ENCODE measurements at regions not wholly inside any gene's neighbourhood (a gene's known extent, or its start where the extent isn't known, plus 50 kb on each side); places are given as distances from the start of the nearest gene placed in this dataset.

DNA sequence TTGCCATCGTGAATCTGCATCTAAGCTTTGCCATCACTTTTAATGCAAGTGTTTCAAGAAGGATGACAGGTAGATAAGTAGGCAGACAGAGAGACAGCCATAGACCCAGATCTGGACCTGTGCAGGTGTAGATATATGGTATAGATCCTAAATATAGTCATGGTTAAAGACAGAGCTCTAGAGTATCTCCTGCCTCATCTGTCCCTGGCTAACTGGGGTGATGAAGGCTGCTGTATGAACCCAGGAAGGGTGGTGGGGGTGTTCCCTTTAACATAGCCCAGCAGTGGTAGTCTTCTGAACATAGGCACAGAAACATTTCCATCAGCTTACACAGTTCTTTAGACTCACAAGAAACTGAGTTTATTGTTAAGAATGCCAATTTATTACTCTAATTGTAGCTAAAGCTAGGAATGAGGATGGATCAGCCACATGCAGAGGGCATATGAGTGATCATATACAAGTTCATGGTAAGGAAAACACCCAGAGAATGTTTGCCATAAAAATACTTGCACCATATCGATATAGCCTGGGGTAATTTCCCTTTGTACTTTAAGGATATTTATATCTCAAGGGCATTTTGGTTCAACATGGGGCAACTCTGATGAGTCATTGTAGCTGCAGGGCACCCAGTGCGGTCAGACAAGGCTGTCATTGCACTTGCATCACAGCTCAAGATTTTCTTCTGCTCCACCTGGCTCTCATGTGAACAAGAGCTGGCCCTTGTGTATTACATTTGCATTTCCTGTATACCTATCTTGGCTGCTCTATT lies 587.2 kb downstream of the EPM2A start:
- intact Hi-C loops (cut with DNase I; ENCODE audit: low total_unique reads), result no loop called here
- Histone ChIP-seq H3K27me3 (no peaks in the 10 kb centered on the region), H3K9me3 (no peaks in the 10 kb centered on the region), H3K4me1 (no peaks in the 10 kb centered on the region), H3K36me3 (no peaks in the 10 kb centered on the region), H3K27ac (no peak overlapping the region), H3K4me3 (no peak overlapping the region)
- WGBS, 5 donors, result 44 to 65% (median 61%) methylated on average over 3 of the region's 3 CpGs
- TF ChIP-seq, protein P1, sequence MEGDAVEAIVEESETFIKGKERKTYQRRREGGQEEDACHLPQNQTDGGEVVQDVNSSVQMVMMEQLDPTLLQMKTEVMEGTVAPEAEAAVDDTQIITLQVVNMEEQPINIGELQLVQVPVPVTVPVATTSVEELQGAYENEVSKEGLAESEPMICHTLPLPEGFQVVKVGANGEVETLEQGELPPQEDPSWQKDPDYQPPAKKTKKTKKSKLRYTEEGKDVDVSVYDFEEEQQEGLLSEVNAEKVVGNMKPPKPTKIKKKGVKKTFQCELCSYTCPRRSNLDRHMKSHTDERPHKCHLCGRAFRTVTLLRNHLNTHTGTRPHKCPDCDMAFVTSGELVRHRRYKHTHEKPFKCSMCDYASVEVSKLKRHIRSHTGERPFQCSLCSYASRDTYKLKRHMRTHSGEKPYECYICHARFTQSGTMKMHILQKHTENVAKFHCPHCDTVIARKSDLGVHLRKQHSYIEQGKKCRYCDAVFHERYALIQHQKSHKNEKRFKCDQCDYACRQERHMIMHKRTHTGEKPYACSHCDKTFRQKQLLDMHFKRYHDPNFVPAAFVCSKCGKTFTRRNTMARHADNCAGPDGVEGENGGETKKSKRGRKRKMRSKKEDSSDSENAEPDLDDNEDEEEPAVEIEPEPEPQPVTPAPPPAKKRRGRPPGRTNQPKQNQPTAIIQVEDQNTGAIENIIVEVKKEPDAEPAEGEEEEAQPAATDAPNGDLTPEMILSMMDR (IDR thresholded peaks at IDR 0.05), result no peak
- no peak for TF ChIP-seq EP300 (IDR thresholded peaks at IDR 0.05)
- no peak for TF ChIP-seq POLR2A (IDR thresholded peaks at IDR 0.05)
- TF ChIP-seq POLR2AphosphoS5 (IDR thresholded peaks at IDR 0.05), result no peak
- peak; percentile 29 to 36 for DNase-seq

DNA sequence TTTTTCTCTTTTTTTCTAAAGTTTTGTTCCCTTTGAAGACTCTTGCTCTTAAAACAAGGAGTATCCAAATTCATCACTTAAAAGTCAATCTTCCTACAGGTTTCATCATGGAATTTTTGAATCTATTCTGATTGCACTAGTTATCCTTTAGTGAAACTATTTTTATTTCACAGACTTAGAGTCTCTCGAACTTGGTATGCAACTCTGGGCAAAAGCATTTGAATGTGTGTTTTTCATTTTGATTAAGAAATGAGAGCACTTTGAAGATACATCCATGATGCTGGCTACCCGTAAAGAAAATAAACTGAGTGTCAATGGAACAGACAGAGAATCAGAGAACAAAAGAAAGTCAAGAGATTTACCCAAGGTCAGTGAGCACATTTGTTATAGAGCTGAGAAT lies 586.5 kb downstream of the EPM2A start:
- DNase-seq, result no peak
- no peaks in the 10 kb centered on the region for H3K9me3 ChIP-seq
- TF ChIP-seq POLR2A (IDR thresholded peaks at IDR 0.05), result no peak
- TF ChIP-seq, protein P1 (IDR thresholded peaks at IDR 0.05), result no peak
- TF ChIP-seq EP300 (IDR thresholded peaks at IDR 0.05), result no peak
- TF ChIP-seq POLR2AphosphoS5 (IDR thresholded peaks at IDR 0.05), result no peak
- no peak overlapping the region for H3K27ac ChIP-seq
- 52 to 70% (median 61%) methylated on average over 2 of the region's 2 CpGs for WGBS, 5 donors
- H3K27me3 ChIP-seq, result no peaks in the 10 kb centered on the region
- H3K4me1 ChIP-seq, result no peaks in the 10 kb centered on the region
- H3K4me3 ChIP-seq, result no peak overlapping the region
- H3K36me3 ChIP-seq, result no peaks in the 10 kb centered on the region
- intact Hi-C loops (cut with DNase I; ENCODE audit: low total_unique reads), result no loop called here

DNA sequence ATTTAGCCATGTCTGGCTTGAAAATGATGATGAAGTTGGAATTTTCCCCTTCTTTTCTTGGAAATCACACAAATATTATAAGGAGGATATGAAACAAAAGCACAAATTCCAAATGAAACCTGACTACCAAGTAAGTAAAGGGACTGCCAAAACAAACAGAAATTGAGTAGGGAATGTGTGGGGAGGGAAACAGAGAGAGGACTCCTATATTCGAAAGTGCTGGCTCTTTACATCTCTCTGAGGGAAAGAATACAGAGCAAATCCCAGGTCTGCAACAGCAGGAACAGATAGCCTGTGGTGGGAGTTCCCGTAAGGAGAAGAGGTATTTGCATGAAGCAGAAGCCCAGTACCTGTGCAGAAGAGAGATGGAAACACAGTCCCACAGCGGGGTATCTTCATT lies 583.7 kb downstream of the EPM2A start:
- no peaks in the 10 kb centered on the region for H3K4me1 ChIP-seq
- intact Hi-C loops (cut with DNase I; ENCODE audit: low total_unique reads), result no loop called here

DNA sequence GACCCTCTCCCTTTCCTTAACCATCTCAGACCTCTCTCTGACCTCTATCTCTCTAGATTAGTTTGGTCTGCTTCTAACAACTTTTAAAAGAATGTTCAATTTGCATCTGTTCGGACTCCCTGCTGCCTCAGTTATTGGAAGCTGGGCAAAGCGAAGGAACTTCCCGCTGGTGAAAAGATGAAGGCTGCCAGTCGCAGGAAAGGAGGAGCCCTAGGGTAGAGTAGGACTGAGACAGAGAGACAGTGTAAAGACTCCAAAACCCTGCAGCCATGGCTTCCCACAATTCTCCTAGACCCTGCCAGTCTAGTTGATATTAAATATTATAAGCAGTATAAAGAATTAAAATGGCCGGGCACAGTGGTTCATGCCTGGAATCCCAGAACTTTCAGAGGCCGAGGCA lies 581.8 kb downstream of the EPM2A start:
- Histone ChIP-seq H3K9me3 (peaks cover 3 to 9% (median 4%) of the 10 kb centered on the region in 4 donors), H3K27me3 (no peaks in the 10 kb centered on the region), H3K4me3 (no peak overlapping the region), H3K27ac (no peak overlapping the region), H3K36me3 (no peaks in the 10 kb centered on the region), H3K4me1 (no peaks in the 10 kb centered on the region)
- intact Hi-C loops (cut with DNase I; ENCODE audit: low total_unique reads), result no loop called here
- TF ChIP-seq EP300 (IDR thresholded peaks at IDR 0.05) (no peak), POLR2A (IDR thresholded peaks at IDR 0.05) (no peak), POLR2AphosphoS5 (IDR thresholded peaks at IDR 0.05) (no peak)
- TF ChIP-seq, protein P1 (IDR thresholded peaks at IDR 0.05), result no peak
- no peak for DNase-seq
- 86 to 94% (median 90%) methylated on average over 6 of the region's 6 CpGs for WGBS, 5 donors

More for the DNA sequence above, 583.7 kb downstream of the EPM2A start:
- no peaks in the 10 kb centered on the region for H3K9me3 ChIP-seq
- no peak overlapping the region for H3K27ac ChIP-seq
- no peak for DNase-seq
- no peaks in the 10 kb centered on the region for H3K36me3 ChIP-seq
- WGBS, 5 donors, result 66 to 85% (median 72%) methylated on average over 3 of the region's 3 CpGs
- H3K27me3 ChIP-seq, result no peaks in the 10 kb centered on the region
- TF ChIP-seq POLR2AphosphoS5 (IDR thresholded peaks at IDR 0.05) (no peak), POLR2A (IDR thresholded peaks at IDR 0.05) (no peak)
- no peak overlapping the region for H3K4me3 ChIP-seq

DNA sequence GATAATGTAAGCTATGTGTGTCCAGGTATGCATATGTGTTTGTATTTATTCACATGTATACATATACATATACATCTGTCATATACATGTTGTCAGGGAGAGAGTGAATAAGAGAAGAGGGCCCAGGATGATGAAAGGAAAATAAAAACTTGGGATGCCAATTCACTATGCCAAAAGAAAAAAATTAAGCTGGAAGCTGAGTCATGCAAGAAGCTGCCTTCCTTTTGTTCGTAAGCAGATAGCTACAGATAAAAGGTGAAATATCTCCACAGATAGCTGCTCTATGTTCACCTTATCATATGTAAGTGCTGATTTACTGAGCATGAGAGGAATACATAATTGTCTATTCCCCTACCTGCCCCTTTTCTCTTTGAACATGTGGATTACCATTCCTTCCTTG lies 579.9 kb downstream of the EPM2A start:
- peaks cover 3 to 23% (median 17%) of the 10 kb centered on the region in 4 donors for H3K9me3 ChIP-seq
- no peak for DNase-seq
- intact Hi-C loops (cut with DNase I; ENCODE audit: low total_unique reads), result no loop called here
- H3K36me3 ChIP-seq, result no peaks in the 10 kb centered on the region
- TF ChIP-seq, protein P1 (IDR thresholded peaks at IDR 0.05), result no peak
- TF ChIP-seq POLR2AphosphoS5 (IDR thresholded peaks at IDR 0.05) (no peak), POLR2A (IDR thresholded peaks at IDR 0.05) (no peak), EP300 (IDR thresholded peaks at IDR 0.05) (no peak)
- WGBS, 5 donors, result 70 to 85% (median 81%) methylated on average over 1 of the region's 1 CpG
- no peaks in the 10 kb centered on the region for H3K27me3 ChIP-seq
- no peak overlapping the region for H3K4me3 ChIP-seq
- H3K4me1 ChIP-seq, result no peaks in the 10 kb centered on the region
- no peak overlapping the region for H3K27ac ChIP-seq
